ENCODE measurements at regions not wholly inside any gene's neighbourhood (a gene's known extent, or its start where the extent isn't known, plus 50 kb on each side); places are given as distances from the start of the nearest gene placed in this dataset.

- H3K27ac ChIP-seq (ENCODE audit: insufficient read depth, low read length, poor library complexity, severe bottlenecking) = no peak overlapping the region
- H3K27me3 ChIP-seq (replicated peaks; ENCODE audit: control insufficient read depth, insufficient read depth, low read length, poor library complexity, severe bottlenecking) = no peaks in the 10 kb centered on the region
- DNase-seq = no peak
- no peaks in the 10 kb centered on the region for H3K9me3 ChIP-seq (ENCODE audit: control insufficient read depth, low read length)
- no peak overlapping the region for H3K4me3 ChIP-seq (ENCODE audit: insufficient read depth, low read depth, low read length, poor library complexity, severe bottlenecking)
- no peaks in the 10 kb centered on the region for H3K36me3 ChIP-seq (ENCODE audit: control insufficient read depth, insufficient read depth, low read length)
- no peaks in the 10 kb centered on the region for H3K4me1 ChIP-seq (ENCODE audit: control insufficient read depth, insufficient read depth, low read length, poor library complexity, severe bottlenecking)
Observed at GRCh38 chr11:64500176-64501013, 55.3 kb upstream of the SLC22A11 start.

GRCh38 chr11:64501500-64502427 lies 54.0 kb upstream of the SLC22A11 start:
- Histone ChIP-seq H3K36me3 (ENCODE audit: control insufficient read depth, insufficient read depth, low read length) (no peaks in the 10 kb centered on the region), H3K27me3 (replicated peaks; ENCODE audit: control insufficient read depth, insufficient read depth, low read length, poor library complexity, severe bottlenecking) (no peaks in the 10 kb centered on the region), H3K4me1 (ENCODE audit: control insufficient read depth, insufficient read depth, low read length, poor library complexity, severe bottlenecking) (no peaks in the 10 kb centered on the region), H3K9me3 (ENCODE audit: control insufficient read depth, low read length) (no peaks in the 10 kb centered on the region), H3K4me3 (ENCODE audit: insufficient read depth, low read depth, low read length, poor library complexity, severe bottlenecking) (no peak overlapping the region), H3K27ac (ENCODE audit: insufficient read depth, low read length, poor library complexity, severe bottlenecking) (no peak overlapping the region)
- no peak for DNase-seq

- Histone ChIP-seq H3K27ac (ENCODE audit: insufficient read depth, low read length, poor library complexity, severe bottlenecking) (no peak overlapping the region), H3K4me1 (ENCODE audit: control insufficient read depth, insufficient read depth, low read length, poor library complexity, severe bottlenecking) (no peaks in the 10 kb centered on the region), H3K36me3 (ENCODE audit: control insufficient read depth, insufficient read depth, low read length) (no peaks in the 10 kb centered on the region), H3K9me3 (ENCODE audit: control insufficient read depth, low read length) (no peaks in the 10 kb centered on the region), H3K27me3 (replicated peaks; ENCODE audit: control insufficient read depth, insufficient read depth, low read length, poor library complexity, severe bottlenecking) (no peaks in the 10 kb centered on the region), H3K4me3 (ENCODE audit: insufficient read depth, low read depth, low read length, poor library complexity, severe bottlenecking) (no peak overlapping the region)
- DNase-seq = no peak
Observed at GRCh38 chr11:64502634-64503033, 53.1 kb upstream of the SLC22A11 start.

GRCh38 chr11:64503186-64503753 lies 52.5 kb upstream of the SLC22A11 start:
- Histone ChIP-seq H3K36me3 (ENCODE audit: control insufficient read depth, insufficient read depth, low read length) (no peaks in the 10 kb centered on the region), H3K27ac (ENCODE audit: insufficient read depth, low read length, poor library complexity, severe bottlenecking) (no peak overlapping the region), H3K27me3 (replicated peaks; ENCODE audit: control insufficient read depth, insufficient read depth, low read length, poor library complexity, severe bottlenecking) (no peaks in the 10 kb centered on the region), H3K4me3 (ENCODE audit: insufficient read depth, low read depth, low read length, poor library complexity, severe bottlenecking) (no peak overlapping the region), H3K9me3 (ENCODE audit: control insufficient read depth, low read length) (no peaks in the 10 kb centered on the region), H3K4me1 (ENCODE audit: control insufficient read depth, insufficient read depth, low read length, poor library complexity, severe bottlenecking) (no peaks in the 10 kb centered on the region)
- no peak for DNase-seq

GRCh38 chr11:64504999-64505398 lies 50.7 kb upstream of the SLC22A11 start:
- no peak for DNase-seq
- Histone ChIP-seq H3K27me3 (replicated peaks; ENCODE audit: control insufficient read depth, insufficient read depth, low read length, poor library complexity, severe bottlenecking) (no peaks in the 10 kb centered on the region), H3K36me3 (ENCODE audit: control insufficient read depth, insufficient read depth, low read length) (no peaks in the 10 kb centered on the region), H3K27ac (ENCODE audit: insufficient read depth, low read length, poor library complexity, severe bottlenecking) (no peak overlapping the region), H3K4me3 (ENCODE audit: insufficient read depth, low read depth, low read length, poor library complexity, severe bottlenecking) (no peak overlapping the region), H3K9me3 (ENCODE audit: control insufficient read depth, low read length) (no peaks in the 10 kb centered on the region), H3K4me1 (ENCODE audit: control insufficient read depth, insufficient read depth, low read length, poor library complexity, severe bottlenecking) (no peaks in the 10 kb centered on the region)
